ENCODE measurements at regions not wholly inside any gene's neighbourhood (a gene's known extent, or its start where the extent isn't known, plus 50 kb on each side); places are given as distances from the start of the nearest gene placed in this dataset.

DNA sequence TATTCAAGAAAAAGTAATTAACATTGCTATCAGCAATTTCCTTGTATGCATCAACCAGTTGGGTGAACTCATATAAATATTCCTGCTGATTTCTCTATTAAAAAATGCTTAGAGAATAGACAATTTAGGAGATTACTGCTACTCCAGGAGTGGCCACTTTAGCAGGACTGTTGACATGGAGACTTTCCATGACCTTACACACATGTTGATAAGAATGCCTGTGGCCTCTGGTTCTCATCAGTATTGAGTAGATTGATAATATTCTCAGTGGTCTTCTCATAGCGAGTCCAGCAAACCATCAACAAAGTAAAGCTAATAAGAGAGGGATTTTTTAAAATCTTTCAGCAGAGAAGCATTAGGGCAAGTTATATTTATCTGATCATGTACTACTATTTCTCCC, 208.4 kb upstream of the MARCKS start:
- TF ChIP-seq POLR2A (IDR thresholded peaks at IDR 0.05; ENCODE audit: extremely low read depth, insufficient read length) (no peak), MYC (IDR thresholded peaks at IDR 0.05; ENCODE audit: low read depth, low read length) (no peak)
- TF ChIP-seq, protein P1, sequence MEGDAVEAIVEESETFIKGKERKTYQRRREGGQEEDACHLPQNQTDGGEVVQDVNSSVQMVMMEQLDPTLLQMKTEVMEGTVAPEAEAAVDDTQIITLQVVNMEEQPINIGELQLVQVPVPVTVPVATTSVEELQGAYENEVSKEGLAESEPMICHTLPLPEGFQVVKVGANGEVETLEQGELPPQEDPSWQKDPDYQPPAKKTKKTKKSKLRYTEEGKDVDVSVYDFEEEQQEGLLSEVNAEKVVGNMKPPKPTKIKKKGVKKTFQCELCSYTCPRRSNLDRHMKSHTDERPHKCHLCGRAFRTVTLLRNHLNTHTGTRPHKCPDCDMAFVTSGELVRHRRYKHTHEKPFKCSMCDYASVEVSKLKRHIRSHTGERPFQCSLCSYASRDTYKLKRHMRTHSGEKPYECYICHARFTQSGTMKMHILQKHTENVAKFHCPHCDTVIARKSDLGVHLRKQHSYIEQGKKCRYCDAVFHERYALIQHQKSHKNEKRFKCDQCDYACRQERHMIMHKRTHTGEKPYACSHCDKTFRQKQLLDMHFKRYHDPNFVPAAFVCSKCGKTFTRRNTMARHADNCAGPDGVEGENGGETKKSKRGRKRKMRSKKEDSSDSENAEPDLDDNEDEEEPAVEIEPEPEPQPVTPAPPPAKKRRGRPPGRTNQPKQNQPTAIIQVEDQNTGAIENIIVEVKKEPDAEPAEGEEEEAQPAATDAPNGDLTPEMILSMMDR (IDR thresholded peaks at IDR 0.05; ENCODE audit: low read depth, low read length) = no peak
- TF ChIP-seq, protein P2, sequence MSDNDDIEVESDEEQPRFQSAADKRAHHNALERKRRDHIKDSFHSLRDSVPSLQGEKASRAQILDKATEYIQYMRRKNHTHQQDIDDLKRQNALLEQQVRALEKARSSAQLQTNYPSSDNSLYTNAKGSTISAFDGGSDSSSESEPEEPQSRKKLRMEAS (IDR thresholded peaks at IDR 0.05; ENCODE audit: low read depth, low read length) = no peak

Data from NB4 (cell line).